ENCODE measurements at regions not wholly inside any gene's neighbourhood (a gene's known extent, or its start where the extent isn't known, plus 50 kb on each side); places are given as distances from the start of the nearest gene placed in this dataset.

- no peak for TF ChIP-seq POLR2A (IDR thresholded peaks at IDR 0.05)
- no peak for TF ChIP-seq CTCF (IDR thresholded peaks at IDR 0.05)
These were observed 230.6 kb downstream of the SOD2 start for GRCh38 chr6:159462431-159462830.
